Tibial nerve (tissue), 4 donors: ENCODE measurements at regions not wholly inside any gene's neighbourhood (a gene's known extent, or its start where the extent isn't known, plus 50 kb on each side); places are given as distances from the start of the nearest gene placed in this dataset.

Experiments
- DNase-seq, 2 donors: peaks; one replicate each; pipeline ENCODE4 v3.0.0-alpha.2; 2019; ENCODE audit warnings: low spot score in 2 of 2
- H3K27ac ChIP-seq, 4 donors: fragments of 200-600 bp; sonication (generic) in 3 of 4; one replicate each; pipeline ENCODE4 v1.5.1; 2017 to 2019; ENCODE audit warnings: mild to moderate bottlenecking in 1 of 4
- H3K27me3 ChIP-seq, 2 donors: fragments of 200-600 bp; sonication (generic) in 1 of 2; one replicate each; pipeline versions ENCODE4 v1.5.1 to v1.6.0; 2017 to 2019
- H3K36me3 ChIP-seq, 3 donors: fragments of 200-600 bp; sonication (generic); one replicate each; pipeline ENCODE4 v1.5.1; 2018 to 2019
- H3K4me1 ChIP-seq, 4 donors: fragments of 200-600 bp; sonication (generic) in 3 of 4; one replicate each; pipeline ENCODE4 v1.5.1; 2017 to 2019
- H3K4me3 ChIP-seq, 4 donors: fragments of 200-600 bp; sonication (generic) in 3 of 4; one replicate each; pipeline ENCODE4 v1.5.1; 2017 to 2019; ENCODE audit warnings: mild to moderate bottlenecking in 1 of 4, moderate library complexity in 1 of 4
- H3K9me3 ChIP-seq, 4 donors: fragments of 200-600 bp; sonication (generic) in 3 of 4; one replicate each; pipeline ENCODE4 v1.5.1; 2017 to 2019
- CTCF ChIP-seq, 5 experiments: fragments of 200-600 bp in 3 of 5; fragments of 450-650 bp in 2 of 5; sonication (generic) in 3 of 5; IDR thresholded peaks; one replicate each; pipeline ENCODE4 v1.5.1; 2016 to 2019; ENCODE audit warnings: antibody characterized with exemption in 5 of 5, mild to moderate bottlenecking in 3 of 5, moderate library complexity in 2 of 5
- EP300 ChIP-seq, 2 donors: sonication (generic); formaldehyde crosslinking; IDR thresholded peaks; one replicate each; pipeline ENCODE4 v1.6.1; 2017; ENCODE audit warnings: antibody characterized with exemption in 2 of 2, mild to moderate bottlenecking in 1 of 2
- POLR2A ChIP-seq, 2 donors: fragments of 450-650 bp; IDR thresholded peaks; one replicate each; pipeline ENCODE4 v1.6.1; 2017; ENCODE audit warnings: antibody characterized with exemption in 2 of 2, mild to moderate bottlenecking in 2 of 2, moderate library complexity in 2 of 2
- WGBS, 2 donors: methylation state at CpG; one replicate each; pipeline ENCODE4 v1.1.5; 2018; 5-methylcytosine and 5-hydroxymethylcytosine counted together

GRCh38 chr2:151197184-151198108 is 64.2 kb downstream of the RBM43 start:
- no peaks in the 10 kb centered on the region for H3K27me3 ChIP-seq
- H3K4me3 ChIP-seq: no peak overlapping the region
- H3K27ac ChIP-seq: no peak overlapping the region
- no peaks in the 10 kb centered on the region for H3K9me3 ChIP-seq
- DNase-seq: no peak
- TF ChIP-seq CTCF (IDR thresholded peaks at IDR 0.05) (no peak), EP300 (IDR thresholded peaks at IDR 0.05) (no peak), POLR2A (IDR thresholded peaks at IDR 0.05) (no peak)
- H3K4me1 ChIP-seq: no peaks in the 10 kb centered on the region
- WGBS, 2 donors: 88 to 90% methylated on average over 7 of the region's 7 CpGs
- H3K36me3 ChIP-seq: no peaks in the 10 kb centered on the region

GRCh38 chr2:151193576-151193975 is 68.1 kb downstream of the RBM43 start:
- Histone ChIP-seq H3K9me3 (no peaks in the 10 kb centered on the region), H3K4me3 (no peak overlapping the region), H3K36me3 (no peaks in the 10 kb centered on the region), H3K27me3 (no peaks in the 10 kb centered on the region), H3K27ac (no peak overlapping the region), H3K4me1 (peaks cover 0 to 4% (median 0%) of the 10 kb centered on the region in 4 donors)
- 80 to 91% methylated on average over 4 of the region's 4 CpGs for WGBS, 2 donors
- no peak for DNase-seq
- no peak for TF ChIP-seq POLR2A (IDR thresholded peaks at IDR 0.05)

- Histone ChIP-seq H3K27ac (no peak overlapping the region), H3K27me3 (no peaks in the 10 kb centered on the region), H3K4me1 (peaks cover 0 to 4% (median 0%) of the 10 kb centered on the region in 4 donors), H3K36me3 (no peaks in the 10 kb centered on the region), H3K4me3 (no peak overlapping the region), H3K9me3 (no peaks in the 10 kb centered on the region)
- DNase-seq: no peak
- TF ChIP-seq POLR2A (IDR thresholded peaks at IDR 0.05) (no peak), EP300 (IDR thresholded peaks at IDR 0.05) (no peak), CTCF (IDR thresholded peaks at IDR 0.05) (no peak)
- WGBS, 2 donors: 83 to 84% methylated on average over 2 of the region's 2 CpGs
These were observed 69.0 kb downstream of the RBM43 start for GRCh38 chr2:151192681-151193080.

- H3K4me1 ChIP-seq: peaks cover 0 to 4% (median 0%) of the 10 kb centered on the region in 4 donors
- no peaks in the 10 kb centered on the region for H3K36me3 ChIP-seq
- no peak overlapping the region for H3K27ac ChIP-seq
- H3K9me3 ChIP-seq: no peaks in the 10 kb centered on the region
- WGBS, 2 donors: 32 to 33% methylated on average over 2 of the region's 2 CpGs
- no peaks in the 10 kb centered on the region for H3K27me3 ChIP-seq
- no peak overlapping the region for H3K4me3 ChIP-seq
- TF ChIP-seq POLR2A (IDR thresholded peaks at IDR 0.05) (no peak), CTCF (IDR thresholded peaks at IDR 0.05) (no peak), EP300 (IDR thresholded peaks at IDR 0.05) (no peak)
- DNase-seq: no peak
These were observed 70.7 kb downstream of the RBM43 start for GRCh38 chr2:151191001-151191400.

- 72 to 83% methylated on average over 3 of the region's 3 CpGs for WGBS, 2 donors
- Histone ChIP-seq H3K4me3 (no peak overlapping the region), H3K27ac (no peak overlapping the region), H3K27me3 (no peaks in the 10 kb centered on the region), H3K36me3 (no peaks in the 10 kb centered on the region), H3K9me3 (no peaks in the 10 kb centered on the region), H3K4me1 (peaks cover 0 to 4% (median 0%) of the 10 kb centered on the region in 4 donors)
- DNase-seq: no peak
- no peak for TF ChIP-seq POLR2A (IDR thresholded peaks at IDR 0.05)
- no peak for TF ChIP-seq CTCF (IDR thresholded peaks at IDR 0.05)
- no peak for TF ChIP-seq EP300 (IDR thresholded peaks at IDR 0.05)
These were observed 72.5 kb downstream of the RBM43 start for GRCh38 chr2:151189125-151189524.
